BJ (cell line): ENCODE measurements at regions not wholly inside any gene's neighbourhood (a gene's known extent, or its start where the extent isn't known, plus 50 kb on each side); places are given as distances from the start of the nearest gene placed in this dataset.
"Not testable (repeated sequence)": the region's sequence is repeated elsewhere in the genome, so short reads cannot be mapped to it uniquely, and the experiment has no call there.

ENCODE experiments used
- CTCF ChIA-PET: fragments of 350-600 bp; formaldehyde crosslinking; extraction: SDS; loops from one replicate; lab custom pipeline; 2021; ENCODE audit warnings: antibody characterized with exemption, inconsistent platforms; lab: Yijun Ruan, JAX
- POLR2A ChIA-PET: fragments of 300-600 bp; sonication (Branson Sonifier 250); formaldehyde crosslinking; extraction: SDS; loops from one replicate; lab custom pipeline; 2021; ENCODE audit warnings: antibody characterized with exemption; lab: Charles Lee
- DNase-seq: peaks from one replicate; pipeline ENCODE4 v3.0.0-alpha.2; 2011; ENCODE audit warnings: low read depth
- H3K27me3 ChIP-seq: 2 replicates; pipeline ENCODE4 v1.6.0; 2011; ENCODE audit warnings: low read length; ENCODE audit not compliant: control insufficient read depth, insufficient read depth
- H3K36me3 ChIP-seq: 2 replicates; pipeline ENCODE4 v1.5.1; 2011; ENCODE audit warnings: low read length; ENCODE audit not compliant: control insufficient read depth, insufficient read depth
- H3K4me3 ChIP-seq: 2 replicates; pipeline ENCODE4 v1.5.1; 2011; ENCODE audit warnings: low read depth, mild to moderate bottlenecking, control low read depth, low read length
- CTCF ChIP-seq: IDR thresholded peaks from 2 replicates; pipeline ENCODE4 v1.5.1; 2011; ENCODE audit warnings: low read depth, mild to moderate bottlenecking, control low read depth, inconsistent platforms, low read length, moderate library complexity; ENCODE audit not compliant: insufficient read depth

GRCh38 chr5:153267506-153267905, 223.0 kb upstream of the GRIA1 start:
- Histone ChIP-seq H3K27me3 (no peaks in the 10 kb centered on the region), H3K4me3 (no peak overlapping the region), H3K36me3 (no peaks in the 10 kb centered on the region)
- CTCF ChIA-PET = no interaction called here
- no peak for TF ChIP-seq CTCF
- DNase-seq = no peak
- POLR2A ChIA-PET = no interaction called here

GRCh38 chr5:153275695-153276094, 214.8 kb upstream of the GRIA1 start:
- ChIA-PET CTCF (no interaction called here), POLR2A (no interaction called here)
- Histone ChIP-seq H3K4me3 (no peak overlapping the region), H3K36me3 (no peaks in the 10 kb centered on the region), H3K27me3 (no peaks in the 10 kb centered on the region)
- TF ChIP-seq CTCF = no peak
- no peak for DNase-seq

- no peak overlapping the region for H3K4me3 ChIP-seq
- H3K27me3 ChIP-seq = no peaks in the 10 kb centered on the region
- H3K36me3 ChIP-seq = no peaks in the 10 kb centered on the region
- CTCF ChIA-PET = no interaction called here
- no peak for DNase-seq
- TF ChIP-seq CTCF = no peak
- POLR2A ChIA-PET = no interaction called here
These were observed 214.3 kb upstream of the GRIA1 start for GRCh38 chr5:153276151-153276550.

- H3K4me3 ChIP-seq, DNase-seq, CTCF ChIA-PET, POLR2A ChIA-PET, H3K36me3 ChIP-seq, H3K27me3 ChIP-seq: not testable (repeated sequence)
These were observed 194.1 kb upstream of the GRIA1 start for GRCh38 chr5:153296251-153296844.

- no peaks in the 10 kb centered on the region for H3K27me3 ChIP-seq
- DNase-seq = no peak
- no peak overlapping the region for H3K4me3 ChIP-seq
- ChIA-PET CTCF (no interaction called here), POLR2A (interaction anchor here (0.6 kb wide), 1 partner anchor 480 kb away, joined by 10 read pairs; no protein-coding TSS in a partner anchor)
- H3K36me3 ChIP-seq = no peaks in the 10 kb centered on the region
- TF ChIP-seq CTCF = no peak
These were observed 190.6 kb upstream of the GRIA1 start for GRCh38 chr5:153299891-153300290.

GRCh38 chr5:153308282-153308681, 182.2 kb upstream of the GRIA1 start:
- TF ChIP-seq CTCF = no peak
- ChIA-PET CTCF (interaction anchor here (1.6 kb wide), 1 partner anchor 8 kb away, joined by 3 read pairs; no protein-coding TSS in a partner anchor), POLR2A (no interaction called here)
- Histone ChIP-seq H3K4me3 (no peak overlapping the region), H3K36me3 (no peaks in the 10 kb centered on the region), H3K27me3 (no peaks in the 10 kb centered on the region)
- DNase-seq = no peak
